ENCODE measurements at regions not wholly inside any gene's neighbourhood (a gene's known extent, or its start where the extent isn't known, plus 50 kb on each side); places are given as distances from the start of the nearest gene placed in this dataset.

DNA sequence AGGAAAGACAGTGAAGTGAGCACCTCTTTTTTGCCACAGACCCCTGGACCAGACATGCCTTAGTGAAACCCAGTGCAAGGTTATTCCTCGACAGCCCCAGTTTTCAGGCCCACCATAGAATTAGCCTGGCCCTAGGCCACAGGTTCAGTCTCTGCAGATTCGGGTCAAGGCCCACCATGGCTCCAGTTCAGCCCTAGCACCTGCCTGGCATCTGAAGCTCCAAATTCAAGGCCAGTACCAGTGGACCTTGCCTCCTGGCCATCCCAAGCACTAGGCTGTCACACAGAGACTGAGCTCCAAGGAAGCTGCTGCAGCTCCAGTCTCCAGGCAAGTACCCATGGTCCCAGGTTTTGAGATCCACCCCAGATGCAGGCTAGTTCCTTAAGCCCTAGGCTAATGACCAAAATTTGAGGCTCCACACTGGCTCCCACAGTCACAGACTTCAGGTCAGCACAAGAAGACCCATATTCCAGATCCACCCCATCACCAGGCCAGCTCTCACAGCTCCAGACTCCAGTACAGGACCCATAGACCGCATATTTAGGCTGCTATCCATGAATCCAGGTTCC, 877.5 kb upstream of the ADGRB3 start:
- H3K4me3 ChIP-seq (ENCODE audit: low read depth, low read length): no peak overlapping the region
- TF ChIP-seq, protein P1, sequence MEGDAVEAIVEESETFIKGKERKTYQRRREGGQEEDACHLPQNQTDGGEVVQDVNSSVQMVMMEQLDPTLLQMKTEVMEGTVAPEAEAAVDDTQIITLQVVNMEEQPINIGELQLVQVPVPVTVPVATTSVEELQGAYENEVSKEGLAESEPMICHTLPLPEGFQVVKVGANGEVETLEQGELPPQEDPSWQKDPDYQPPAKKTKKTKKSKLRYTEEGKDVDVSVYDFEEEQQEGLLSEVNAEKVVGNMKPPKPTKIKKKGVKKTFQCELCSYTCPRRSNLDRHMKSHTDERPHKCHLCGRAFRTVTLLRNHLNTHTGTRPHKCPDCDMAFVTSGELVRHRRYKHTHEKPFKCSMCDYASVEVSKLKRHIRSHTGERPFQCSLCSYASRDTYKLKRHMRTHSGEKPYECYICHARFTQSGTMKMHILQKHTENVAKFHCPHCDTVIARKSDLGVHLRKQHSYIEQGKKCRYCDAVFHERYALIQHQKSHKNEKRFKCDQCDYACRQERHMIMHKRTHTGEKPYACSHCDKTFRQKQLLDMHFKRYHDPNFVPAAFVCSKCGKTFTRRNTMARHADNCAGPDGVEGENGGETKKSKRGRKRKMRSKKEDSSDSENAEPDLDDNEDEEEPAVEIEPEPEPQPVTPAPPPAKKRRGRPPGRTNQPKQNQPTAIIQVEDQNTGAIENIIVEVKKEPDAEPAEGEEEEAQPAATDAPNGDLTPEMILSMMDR (IDR thresholded peaks at IDR 0.05; ENCODE audit: borderline replicate concordance, insufficient read depth, low read depth, low read length): no peak

GRCh38 chr6:67748521-67748920, 886.6 kb upstream of the ADGRB3 start:
- TF ChIP-seq, protein P1 (IDR thresholded peaks at IDR 0.05; ENCODE audit: borderline replicate concordance, insufficient read depth, low read depth, low read length): no peak
- H3K4me3 ChIP-seq (ENCODE audit: low read depth, low read length): no peak overlapping the region

- TF ChIP-seq, protein P1 (IDR thresholded peaks at IDR 0.05; ENCODE audit: borderline replicate concordance, insufficient read depth, low read depth, low read length): no peak
- no peak overlapping the region for H3K4me3 ChIP-seq (ENCODE audit: low read depth, low read length)
These were observed 898.3 kb upstream of the ADGRB3 start for GRCh38 chr6:67736816-67737215.

- TF ChIP-seq, protein P1 (IDR thresholded peaks at IDR 0.05; ENCODE audit: borderline replicate concordance, insufficient read depth, low read depth, low read length): no peak
- H3K4me3 ChIP-seq (ENCODE audit: low read depth, low read length): no peak overlapping the region
These were observed 898.9 kb upstream of the ADGRB3 start for GRCh38 chr6:67736161-67736560.

- TF ChIP-seq, protein P1 (IDR thresholded peaks at IDR 0.05; ENCODE audit: borderline replicate concordance, insufficient read depth, low read depth, low read length): no peak
These were observed 899.5 kb upstream of the ADGRB3 start for GRCh38 chr6:67735623-67736022.

DNA sequence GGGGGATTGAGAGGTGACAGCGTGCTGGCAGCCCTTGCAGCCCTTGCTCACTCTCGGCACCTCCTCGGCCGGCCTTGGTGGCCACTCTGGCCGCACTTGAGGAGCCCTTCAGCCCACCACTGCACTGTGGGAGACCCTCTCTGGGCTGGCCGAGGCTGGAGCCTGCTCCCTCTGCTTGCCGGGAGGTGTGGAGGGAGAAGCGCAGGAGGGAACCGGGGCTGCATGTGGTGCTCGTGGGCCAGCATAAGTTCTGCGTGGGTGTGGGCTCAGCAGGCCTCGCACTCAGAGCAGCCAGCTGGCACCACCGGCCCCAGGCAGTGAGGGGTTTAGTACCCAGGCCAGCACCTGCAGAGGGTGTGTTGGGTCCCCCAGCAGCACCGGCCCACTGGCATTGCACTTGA, 912.2 kb upstream of the ADGRB3 start:
- TF ChIP-seq, protein P1 (IDR thresholded peaks at IDR 0.05; ENCODE audit: borderline replicate concordance, insufficient read depth, low read depth, low read length): no peak
- no peak overlapping the region for H3K4me3 ChIP-seq (ENCODE audit: low read depth, low read length)

More at GRCh38 chr6:67735623-67736022, 899.5 kb upstream of the ADGRB3 start:
- H3K4me3 ChIP-seq (ENCODE audit: low read depth, low read length): no peak overlapping the region

DNA sequence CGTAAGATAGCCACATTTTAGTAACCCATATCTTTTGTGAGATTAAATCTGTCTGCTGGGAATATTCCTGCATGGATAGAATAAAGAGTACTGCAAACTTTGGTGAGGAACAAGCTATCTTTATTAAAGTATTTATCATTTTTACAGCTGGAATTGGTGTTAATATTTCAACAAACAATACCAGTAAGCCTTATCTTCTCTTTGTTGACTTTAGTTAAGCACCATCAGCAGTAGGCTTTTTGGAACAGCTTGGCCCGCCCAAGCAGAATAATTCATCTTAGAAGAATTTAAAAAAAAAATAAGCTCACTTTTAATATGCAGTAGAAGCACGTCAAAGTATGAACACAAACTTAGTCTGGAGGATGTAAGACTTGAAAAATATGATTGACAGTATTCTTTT, 917.8 kb upstream of the ADGRB3 start:
- TF ChIP-seq, protein P1 (IDR thresholded peaks at IDR 0.05; ENCODE audit: borderline replicate concordance, insufficient read depth, low read depth, low read length): no peak
- no peak overlapping the region for H3K4me3 ChIP-seq (ENCODE audit: low read depth, low read length)

Measured in GM12875 (cell line).